ENCODE measurements at regions not wholly inside any gene's neighbourhood (a gene's known extent, or its start where the extent isn't known, plus 50 kb on each side); places are given as distances from the start of the nearest gene placed in this dataset.

- TF ChIP-seq, protein P1, sequence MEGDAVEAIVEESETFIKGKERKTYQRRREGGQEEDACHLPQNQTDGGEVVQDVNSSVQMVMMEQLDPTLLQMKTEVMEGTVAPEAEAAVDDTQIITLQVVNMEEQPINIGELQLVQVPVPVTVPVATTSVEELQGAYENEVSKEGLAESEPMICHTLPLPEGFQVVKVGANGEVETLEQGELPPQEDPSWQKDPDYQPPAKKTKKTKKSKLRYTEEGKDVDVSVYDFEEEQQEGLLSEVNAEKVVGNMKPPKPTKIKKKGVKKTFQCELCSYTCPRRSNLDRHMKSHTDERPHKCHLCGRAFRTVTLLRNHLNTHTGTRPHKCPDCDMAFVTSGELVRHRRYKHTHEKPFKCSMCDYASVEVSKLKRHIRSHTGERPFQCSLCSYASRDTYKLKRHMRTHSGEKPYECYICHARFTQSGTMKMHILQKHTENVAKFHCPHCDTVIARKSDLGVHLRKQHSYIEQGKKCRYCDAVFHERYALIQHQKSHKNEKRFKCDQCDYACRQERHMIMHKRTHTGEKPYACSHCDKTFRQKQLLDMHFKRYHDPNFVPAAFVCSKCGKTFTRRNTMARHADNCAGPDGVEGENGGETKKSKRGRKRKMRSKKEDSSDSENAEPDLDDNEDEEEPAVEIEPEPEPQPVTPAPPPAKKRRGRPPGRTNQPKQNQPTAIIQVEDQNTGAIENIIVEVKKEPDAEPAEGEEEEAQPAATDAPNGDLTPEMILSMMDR (conservative IDR thresholded peaks at IDR 0.05; ENCODE audit: low read depth, low read length): no peak
- no peak for TF ChIP-seq EZH2 (IDR thresholded peaks at IDR 0.05; ENCODE audit: borderline replicate concordance, low read depth, low read length, poor library complexity, severe bottlenecking)
Measured at GRCh38 chr3:102129760-102130608, 280.7 kb downstream of the NFKBIZ start.

Data from A673 (cell line).